Fibroblast of lung (primary cell): ENCODE measurements at regions not wholly inside any gene's neighbourhood (a gene's known extent, or its start where the extent isn't known, plus 50 kb on each side); places are given as distances from the start of the nearest gene placed in this dataset.

Experiments used
- EZH2 ChIP-seq: IDR thresholded peaks from 2 replicates; pipeline ENCODE4 v1.5.1; 2012; ENCODE audit warnings: low read length, control low read depth, mild to moderate bottlenecking; ENCODE audit errors: missing control alignments
- TF ChIP-seq, protein P1 (sequence below), 2 donors: IDR thresholded peaks in 1 of 2; conservative IDR thresholded peaks in 1 of 2; 1 replicate in 1 of 2; 2 replicates in 1 of 2; pipeline ENCODE4 v1.5.1; 2011 to 2012; ENCODE audit warnings: low read length in 2 of 2, control low read depth in 1 of 2, inconsistent platforms in 1 of 2, low read depth in 1 of 2, mild to moderate bottlenecking in 1 of 2

DNA sequence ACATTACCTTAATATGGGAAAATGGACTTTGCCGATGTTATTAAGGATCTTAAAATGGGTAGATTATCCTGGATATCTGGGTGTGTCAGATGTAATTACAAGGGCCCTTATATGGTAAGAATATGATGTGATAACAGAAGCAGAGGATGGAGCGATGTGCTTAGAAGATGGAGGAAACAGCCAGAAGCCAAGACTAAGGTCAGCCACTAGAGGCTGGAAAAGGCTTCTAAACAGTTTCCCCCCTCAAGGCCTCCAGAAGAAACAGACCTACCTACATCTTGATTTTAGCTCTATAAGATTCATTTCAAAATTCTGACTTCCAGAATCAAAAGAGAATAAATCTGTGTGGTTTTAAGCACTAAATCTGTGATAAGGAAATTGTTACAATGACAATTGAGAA, 131.9 kb downstream of the CAAP1 start:
- TF ChIP-seq, protein P1, sequence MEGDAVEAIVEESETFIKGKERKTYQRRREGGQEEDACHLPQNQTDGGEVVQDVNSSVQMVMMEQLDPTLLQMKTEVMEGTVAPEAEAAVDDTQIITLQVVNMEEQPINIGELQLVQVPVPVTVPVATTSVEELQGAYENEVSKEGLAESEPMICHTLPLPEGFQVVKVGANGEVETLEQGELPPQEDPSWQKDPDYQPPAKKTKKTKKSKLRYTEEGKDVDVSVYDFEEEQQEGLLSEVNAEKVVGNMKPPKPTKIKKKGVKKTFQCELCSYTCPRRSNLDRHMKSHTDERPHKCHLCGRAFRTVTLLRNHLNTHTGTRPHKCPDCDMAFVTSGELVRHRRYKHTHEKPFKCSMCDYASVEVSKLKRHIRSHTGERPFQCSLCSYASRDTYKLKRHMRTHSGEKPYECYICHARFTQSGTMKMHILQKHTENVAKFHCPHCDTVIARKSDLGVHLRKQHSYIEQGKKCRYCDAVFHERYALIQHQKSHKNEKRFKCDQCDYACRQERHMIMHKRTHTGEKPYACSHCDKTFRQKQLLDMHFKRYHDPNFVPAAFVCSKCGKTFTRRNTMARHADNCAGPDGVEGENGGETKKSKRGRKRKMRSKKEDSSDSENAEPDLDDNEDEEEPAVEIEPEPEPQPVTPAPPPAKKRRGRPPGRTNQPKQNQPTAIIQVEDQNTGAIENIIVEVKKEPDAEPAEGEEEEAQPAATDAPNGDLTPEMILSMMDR (conservative IDR thresholded peaks at IDR 0.05 in 1 of 2, IDR thresholded peaks at IDR 0.05 in 1 of 2; ENCODE audit: low read depth in 1 of 2, low read length in 2 of 2), result no peak
- no peak for TF ChIP-seq EZH2
